ENCODE measurements at regions not wholly inside any gene's neighbourhood (a gene's known extent, or its start where the extent isn't known, plus 50 kb on each side); places are given as distances from the start of the nearest gene placed in this dataset.
"Not testable (repeated sequence)": the region's sequence is repeated elsewhere in the genome, so short reads cannot be mapped to it uniquely, and the experiment has no call there.

- no peak overlapping the region for H3K4me3 ChIP-seq (ENCODE audit: low read length)
- TF ChIP-seq EZH2phosphoT487 (IDR thresholded peaks at IDR 0.05; ENCODE audit: borderline replicate concordance, low read length) (no peak), EZH2 (IDR thresholded peaks at IDR 0.05; ENCODE audit: low read length, unreplicated experiment) (no peak)
- TF ChIP-seq, protein P1, sequence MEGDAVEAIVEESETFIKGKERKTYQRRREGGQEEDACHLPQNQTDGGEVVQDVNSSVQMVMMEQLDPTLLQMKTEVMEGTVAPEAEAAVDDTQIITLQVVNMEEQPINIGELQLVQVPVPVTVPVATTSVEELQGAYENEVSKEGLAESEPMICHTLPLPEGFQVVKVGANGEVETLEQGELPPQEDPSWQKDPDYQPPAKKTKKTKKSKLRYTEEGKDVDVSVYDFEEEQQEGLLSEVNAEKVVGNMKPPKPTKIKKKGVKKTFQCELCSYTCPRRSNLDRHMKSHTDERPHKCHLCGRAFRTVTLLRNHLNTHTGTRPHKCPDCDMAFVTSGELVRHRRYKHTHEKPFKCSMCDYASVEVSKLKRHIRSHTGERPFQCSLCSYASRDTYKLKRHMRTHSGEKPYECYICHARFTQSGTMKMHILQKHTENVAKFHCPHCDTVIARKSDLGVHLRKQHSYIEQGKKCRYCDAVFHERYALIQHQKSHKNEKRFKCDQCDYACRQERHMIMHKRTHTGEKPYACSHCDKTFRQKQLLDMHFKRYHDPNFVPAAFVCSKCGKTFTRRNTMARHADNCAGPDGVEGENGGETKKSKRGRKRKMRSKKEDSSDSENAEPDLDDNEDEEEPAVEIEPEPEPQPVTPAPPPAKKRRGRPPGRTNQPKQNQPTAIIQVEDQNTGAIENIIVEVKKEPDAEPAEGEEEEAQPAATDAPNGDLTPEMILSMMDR (conservative IDR thresholded peaks at IDR 0.05; ENCODE audit: low read depth, low read length), result no peak
- no peak overlapping the region for H3K4me2 ChIP-seq (ENCODE audit: low read length)
- no peaks in the 10 kb centered on the region for H3K79me2 ChIP-seq (ENCODE audit: low read length)
- ATAC-seq, result no peak
- no peak overlapping the region for H3K9ac ChIP-seq (ENCODE audit: low read length)
- H3K36me3 ChIP-seq (ENCODE audit: low read depth, low read length), result no peaks in the 10 kb centered on the region
- no peaks in the 10 kb centered on the region for H4K20me1 ChIP-seq (ENCODE audit: low read length)
- no peaks in the 10 kb centered on the region for H3K9me2 ChIP-seq (replicated peaks; ENCODE audit: low read length)
- H3K27ac ChIP-seq (ENCODE audit: low read length), result no peak overlapping the region
- POLR2A ChIA-PET (ENCODE audit: unreplicated experiment), result no interaction called here
- DNase-seq, result no peak
- no peaks in the 10 kb centered on the region for H3F3A ChIP-seq (ENCODE audit: low read length, unreplicated experiment)
- intact Hi-C loops (cut with micrococcal nuclease), result no loop called here
- no peaks in the 10 kb centered on the region for H3K9me3 ChIP-seq (ENCODE audit: low read length)
- BruUV-seq (replicated peaks), result no TSS peak
- H2AFZ ChIP-seq (ENCODE audit: low read length), result no peak overlapping the region
- CTCF ChIA-PET, result no interaction called here
- H3K27me3 ChIP-seq (ENCODE audit: low read length), result no peaks in the 10 kb centered on the region
- no peaks in the 10 kb centered on the region for H3K4me1 ChIP-seq (ENCODE audit: insufficient read depth, low read length)
Observed at GRCh38 chr6:67493682-67494081, 1141.4 kb upstream of the ADGRB3 start.

GRCh38 chr6:67475700-67476099, 1159.4 kb upstream of the ADGRB3 start:
- ATAC-seq (no peak), DNase-seq (no peak)
- no peak overlapping the region for H3K4me2 ChIP-seq (ENCODE audit: low read length)
- no peaks in the 10 kb centered on the region for H3K9me3 ChIP-seq (ENCODE audit: low read length)
- BruUV-seq (replicated peaks), result no TSS peak
- ChIA-PET POLR2A (ENCODE audit: unreplicated experiment) (no interaction called here), CTCF (no interaction called here)
- no peak overlapping the region for H3K9ac ChIP-seq (ENCODE audit: low read length)
- intact Hi-C loops (cut with micrococcal nuclease), result no loop called here
- H3K4me1 ChIP-seq (ENCODE audit: insufficient read depth, low read length), result no peaks in the 10 kb centered on the region
- no peak overlapping the region for H3K27ac ChIP-seq (ENCODE audit: low read length)
- TF ChIP-seq, protein P1 (conservative IDR thresholded peaks at IDR 0.05; ENCODE audit: low read depth, low read length), result no peak
- TF ChIP-seq EZH2 (IDR thresholded peaks at IDR 0.05; ENCODE audit: low read length, unreplicated experiment) (no peak), EZH2phosphoT487 (IDR thresholded peaks at IDR 0.05; ENCODE audit: borderline replicate concordance, low read length) (no peak)
- no peaks in the 10 kb centered on the region for H3K9me2 ChIP-seq (replicated peaks; ENCODE audit: low read length)
- H3K79me2 ChIP-seq (ENCODE audit: low read length), result no peaks in the 10 kb centered on the region
- H2AFZ ChIP-seq (ENCODE audit: low read length), result no peak overlapping the region
- no peak overlapping the region for H3K4me3 ChIP-seq (ENCODE audit: low read length)
- no peaks in the 10 kb centered on the region for H3K27me3 ChIP-seq (ENCODE audit: low read length)
- no peaks in the 10 kb centered on the region for H3K36me3 ChIP-seq (ENCODE audit: low read depth, low read length)
- H3F3A ChIP-seq (ENCODE audit: low read length, unreplicated experiment), result no peaks in the 10 kb centered on the region
- no peaks in the 10 kb centered on the region for H4K20me1 ChIP-seq (ENCODE audit: low read length)

DNA sequence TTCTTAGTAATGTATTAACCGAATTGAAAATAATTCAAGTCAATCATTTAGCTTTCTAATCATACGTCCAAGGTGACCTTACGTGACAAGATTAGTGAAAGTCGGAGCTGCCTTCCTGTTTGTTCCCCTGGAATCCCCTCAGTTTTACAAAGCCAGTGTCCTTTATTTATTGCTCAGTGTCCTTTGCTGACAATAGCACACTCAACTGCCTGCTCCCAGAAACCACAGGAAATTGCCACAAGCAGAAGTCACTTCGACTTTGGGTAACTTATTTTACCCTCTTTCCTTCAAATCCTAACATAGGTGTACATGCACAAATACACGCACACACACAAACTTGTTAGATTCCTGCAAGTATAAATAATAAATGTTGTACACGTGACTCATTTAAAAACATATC, 1167.7 kb upstream of the ADGRB3 start:
- intact Hi-C loops (cut with micrococcal nuclease), result no loop called here

GRCh38 chr6:67462725-67463124, 1172.4 kb upstream of the ADGRB3 start:
- H3K27ac ChIP-seq (ENCODE audit: low read length); H3K9ac ChIP-seq (ENCODE audit: low read length); H3K27me3 ChIP-seq (ENCODE audit: low read length); H3K9me2 ChIP-seq (replicated peaks; ENCODE audit: low read length); H3K9me3 ChIP-seq (ENCODE audit: low read length); POLR2A ChIA-PET (ENCODE audit: unreplicated experiment); H4K20me1 ChIP-seq (ENCODE audit: low read length); DNase-seq; ATAC-seq; H3F3A ChIP-seq (ENCODE audit: low read length, unreplicated experiment); BruUV-seq (replicated peaks); H2AFZ ChIP-seq (ENCODE audit: low read length); intact Hi-C loops (cut with micrococcal nuclease); H3K79me2 ChIP-seq (ENCODE audit: low read length); H3K4me1 ChIP-seq (ENCODE audit: insufficient read depth, low read length); H3K36me3 ChIP-seq (ENCODE audit: low read depth, low read length); H3K4me2 ChIP-seq (ENCODE audit: low read length); H3K4me3 ChIP-seq (ENCODE audit: low read length); CTCF ChIA-PET: not testable (repeated sequence)

More for the DNA sequence above, 1167.7 kb upstream of the ADGRB3 start:
- ATAC-seq (no peak), DNase-seq (no peak)
- ChIA-PET POLR2A (ENCODE audit: unreplicated experiment) (no interaction called here), CTCF (no interaction called here)
- H3K9me2 ChIP-seq (replicated peaks; ENCODE audit: low read length), result no peaks in the 10 kb centered on the region
- no peak overlapping the region for H2AFZ ChIP-seq (ENCODE audit: low read length)
- H3F3A ChIP-seq (ENCODE audit: low read length, unreplicated experiment), result no peaks in the 10 kb centered on the region
- H3K9ac ChIP-seq (ENCODE audit: low read length), result no peak overlapping the region
- H3K9me3 ChIP-seq (ENCODE audit: low read length), result no peaks in the 10 kb centered on the region
- no peaks in the 10 kb centered on the region for H3K36me3 ChIP-seq (ENCODE audit: low read depth, low read length)
- TF ChIP-seq, protein P1 (conservative IDR thresholded peaks at IDR 0.05; ENCODE audit: low read depth, low read length), result no peak
- TF ChIP-seq EZH2 (IDR thresholded peaks at IDR 0.05; ENCODE audit: low read length, unreplicated experiment) (no peak), EZH2phosphoT487 (IDR thresholded peaks at IDR 0.05; ENCODE audit: borderline replicate concordance, low read length) (no peak)
- H3K4me1 ChIP-seq (ENCODE audit: insufficient read depth, low read length), result no peaks in the 10 kb centered on the region
- BruUV-seq (replicated peaks), result no TSS peak
- no peaks in the 10 kb centered on the region for H4K20me1 ChIP-seq (ENCODE audit: low read length)
- H3K27me3 ChIP-seq (ENCODE audit: low read length), result no peaks in the 10 kb centered on the region
- H3K27ac ChIP-seq (ENCODE audit: low read length), result no peak overlapping the region
- H3K4me3 ChIP-seq (ENCODE audit: low read length), result no peak overlapping the region
- H3K4me2 ChIP-seq (ENCODE audit: low read length), result no peak overlapping the region
- no peaks in the 10 kb centered on the region for H3K79me2 ChIP-seq (ENCODE audit: low read length)
